ENCODE measurements at regions not wholly inside any gene's neighbourhood (a gene's known extent, or its start where the extent isn't known, plus 50 kb on each side); places are given as distances from the start of the nearest gene placed in this dataset.
A peak's percentile ranks its signal among the peaks of the same experiment; 100 is the strongest.

DNA sequence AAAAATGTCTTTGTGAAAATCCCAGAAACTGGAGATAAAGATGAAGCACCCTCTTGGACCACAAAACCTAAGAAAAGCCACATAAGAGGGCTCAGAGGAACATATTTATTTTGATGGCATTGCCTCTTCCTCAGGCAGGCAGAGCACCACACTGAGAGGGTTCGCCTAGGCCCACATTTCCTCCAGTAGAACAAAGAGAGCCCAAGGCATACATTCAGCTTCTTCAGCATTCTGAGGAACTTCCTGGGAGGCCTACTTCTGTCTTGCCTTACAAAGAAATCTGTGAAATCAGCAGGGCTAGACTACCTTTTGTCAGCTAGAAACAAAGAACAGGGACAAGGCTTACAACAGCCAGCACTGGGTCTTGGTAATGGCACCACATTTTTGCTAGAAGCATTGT, 1325.3 kb downstream of the SI start:
- H3K4me3 ChIP-seq (ENCODE audit: low read length): no peak overlapping the region
- H3K27ac ChIP-seq (ENCODE audit: low read depth, low read length): peak overlapping the region; percentile 59
- Mint-ChIP-seq H3K9me3 (peaks cover 14% of the 10 kb centered on the region), H3K27ac (no peak overlapping the region), H3K36me3 (ENCODE audit: low read depth) (no peaks in the 10 kb centered on the region), H3K27me3 (ENCODE audit: insufficient read depth) (no peaks in the 10 kb centered on the region), H3K4me1 (no peaks in the 10 kb centered on the region), H3K4me3 (no peak overlapping the region)
- H3K9ac ChIP-seq (ENCODE audit: extremely low read depth, low read length, poor library complexity, severe bottlenecking): no peak overlapping the region
- no peak for DNase-seq
- WGBS, 2 experiments (ENCODE audit: insufficient coverage in 1 of 2, insufficient read length in 1 of 2): 98% methylated on average over 1 of the region's 1 CpG; no CpG with 5 or more reads in 1 of the 2 experiments
- H3K9me3 ChIP-seq (ENCODE audit: control insufficient read depth, low read length): peaks cover 13% of the 10 kb centered on the region
- TF ChIP-seq, protein P1, sequence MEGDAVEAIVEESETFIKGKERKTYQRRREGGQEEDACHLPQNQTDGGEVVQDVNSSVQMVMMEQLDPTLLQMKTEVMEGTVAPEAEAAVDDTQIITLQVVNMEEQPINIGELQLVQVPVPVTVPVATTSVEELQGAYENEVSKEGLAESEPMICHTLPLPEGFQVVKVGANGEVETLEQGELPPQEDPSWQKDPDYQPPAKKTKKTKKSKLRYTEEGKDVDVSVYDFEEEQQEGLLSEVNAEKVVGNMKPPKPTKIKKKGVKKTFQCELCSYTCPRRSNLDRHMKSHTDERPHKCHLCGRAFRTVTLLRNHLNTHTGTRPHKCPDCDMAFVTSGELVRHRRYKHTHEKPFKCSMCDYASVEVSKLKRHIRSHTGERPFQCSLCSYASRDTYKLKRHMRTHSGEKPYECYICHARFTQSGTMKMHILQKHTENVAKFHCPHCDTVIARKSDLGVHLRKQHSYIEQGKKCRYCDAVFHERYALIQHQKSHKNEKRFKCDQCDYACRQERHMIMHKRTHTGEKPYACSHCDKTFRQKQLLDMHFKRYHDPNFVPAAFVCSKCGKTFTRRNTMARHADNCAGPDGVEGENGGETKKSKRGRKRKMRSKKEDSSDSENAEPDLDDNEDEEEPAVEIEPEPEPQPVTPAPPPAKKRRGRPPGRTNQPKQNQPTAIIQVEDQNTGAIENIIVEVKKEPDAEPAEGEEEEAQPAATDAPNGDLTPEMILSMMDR (conservative IDR thresholded peaks at IDR 0.05): no peak
- H3K27me3 ChIP-seq (ENCODE audit: control insufficient read depth, insufficient read depth, low read length, poor library complexity, severe bottlenecking): no peaks in the 10 kb centered on the region
- H3K4me1 ChIP-seq (ENCODE audit: control insufficient read depth, insufficient read depth, low read length): no peaks in the 10 kb centered on the region
- H3K36me3 ChIP-seq (ENCODE audit: control insufficient read depth, insufficient read depth, low read length): no peaks in the 10 kb centered on the region

DNA sequence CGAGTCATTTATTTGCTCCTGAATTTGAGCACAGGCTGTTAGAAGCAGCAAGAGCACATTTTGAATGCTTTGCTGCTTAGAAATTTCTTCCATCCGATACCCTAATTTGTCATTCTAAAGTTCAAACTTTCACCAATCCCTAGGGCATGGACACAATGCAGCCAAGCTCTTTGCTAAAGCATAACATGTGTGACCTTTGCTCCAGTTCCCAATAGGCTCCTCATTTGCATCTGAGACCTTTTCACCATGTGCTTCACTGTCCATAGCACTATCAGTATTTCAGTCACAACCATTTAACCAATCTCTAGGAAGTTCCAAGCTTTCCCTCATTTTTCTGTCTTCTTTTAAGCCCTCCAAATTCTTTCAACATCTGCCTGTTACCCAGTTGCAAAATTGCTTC, 1333.1 kb downstream of the SI start:
- Histone ChIP-seq H3K9me3 (ENCODE audit: control insufficient read depth, low read length) (peaks cover 7% of the 10 kb centered on the region), H3K9ac (ENCODE audit: extremely low read depth, low read length, poor library complexity, severe bottlenecking) (no peak overlapping the region), H3K27me3 (ENCODE audit: control insufficient read depth, insufficient read depth, low read length, poor library complexity, severe bottlenecking) (no peaks in the 10 kb centered on the region), H3K27ac (ENCODE audit: low read depth, low read length) (no peak overlapping the region), H3K4me3 (ENCODE audit: low read length) (no peak overlapping the region), H3K36me3 (ENCODE audit: control insufficient read depth, insufficient read depth, low read length) (no peaks in the 10 kb centered on the region), H3K4me1 (ENCODE audit: control insufficient read depth, insufficient read depth, low read length) (no peaks in the 10 kb centered on the region)
- DNase-seq: no peak
- Mint-ChIP-seq H3K36me3 (ENCODE audit: low read depth) (no peaks in the 10 kb centered on the region), H3K9me3 (peaks cover 16% of the 10 kb centered on the region), H3K4me3 (no peak overlapping the region), H3K27me3 (ENCODE audit: insufficient read depth) (no peaks in the 10 kb centered on the region), H3K4me1 (no peaks in the 10 kb centered on the region), H3K27ac (no peak overlapping the region)
- TF ChIP-seq, protein P1 (conservative IDR thresholded peaks at IDR 0.05): no peak
- 90 to 92% methylated on average over 2 of the region's 2 CpGs for WGBS, 2 experiments (ENCODE audit: insufficient coverage in 1 of 2, insufficient read length in 1 of 2)

GRCh38 chr3:163735394-163735793, 1342.9 kb downstream of the SI start:
- no peaks in the 10 kb centered on the region for H3K4me1 ChIP-seq (ENCODE audit: control insufficient read depth, insufficient read depth, low read length)
- H3K27ac Mint-ChIP-seq: no peak overlapping the region
- no peak for DNase-seq
- no peaks in the 10 kb centered on the region for H3K27me3 ChIP-seq (ENCODE audit: control insufficient read depth, insufficient read depth, low read length, poor library complexity, severe bottlenecking)
- H3K4me3 Mint-ChIP-seq: no peak overlapping the region
- no peak overlapping the region for H3K4me3 ChIP-seq (ENCODE audit: low read length)
- H3K36me3 Mint-ChIP-seq (ENCODE audit: low read depth): no peaks in the 10 kb centered on the region
- WGBS, 2 experiments (ENCODE audit: insufficient coverage in 1 of 2, insufficient read length in 1 of 2): 100% methylated on average over 1 of the region's 1 CpG; no CpG with 5 or more reads in 1 of the 2 experiments
- peaks cover 7% of the 10 kb centered on the region for H3K9me3 ChIP-seq (ENCODE audit: control insufficient read depth, low read length)
- no peaks in the 10 kb centered on the region for H3K4me1 Mint-ChIP-seq
- peaks cover 8% of the 10 kb centered on the region for H3K9me3 Mint-ChIP-seq
- no peaks in the 10 kb centered on the region for H3K36me3 ChIP-seq (ENCODE audit: control insufficient read depth, insufficient read depth, low read length)
- no peak overlapping the region for H3K9ac ChIP-seq (ENCODE audit: extremely low read depth, low read length, poor library complexity, severe bottlenecking)
- H3K27me3 Mint-ChIP-seq (ENCODE audit: insufficient read depth): no peaks in the 10 kb centered on the region
- no peak overlapping the region for H3K27ac ChIP-seq (ENCODE audit: low read depth, low read length)
- TF ChIP-seq, protein P1 (conservative IDR thresholded peaks at IDR 0.05): no peak
